ENCODE measurements at regions not wholly inside any gene's neighbourhood (a gene's known extent, or its start where the extent isn't known, plus 50 kb on each side); places are given as distances from the start of the nearest gene placed in this dataset.

GRCh38 chr1:182185842-182186756, 124.6 kb upstream of the ZNF648 start:
- H3K4me2 ChIP-seq (ENCODE audit: insufficient read depth, insufficient read length, low read length), result no peak overlapping the region
- H3K4me1 ChIP-seq (ENCODE audit: insufficient read depth, low read length), result no peaks in the 10 kb centered on the region
- no peaks in the 10 kb centered on the region for H3K36me3 Mint-ChIP-seq (ENCODE audit: insufficient read depth in 1 of 3, low read depth in 3 of 3)
- H4K20me1 ChIP-seq (ENCODE audit: control insufficient read depth, insufficient read depth, insufficient read length), result no peaks in the 10 kb centered on the region
- no peak overlapping the region for H3K18ac ChIP-seq (ENCODE audit: insufficient read length, low read depth, low read length)
- no peak overlapping the region for H2BK20ac ChIP-seq (ENCODE audit: low read depth, low read length, poor library complexity, severe bottlenecking)
- H3K14ac ChIP-seq (ENCODE audit: insufficient read depth, low read length), result no peak overlapping the region
- no peak overlapping the region for H3K56ac ChIP-seq (ENCODE audit: insufficient read length, low read depth, low read length)
- H3K23me2 ChIP-seq (ENCODE audit: insufficient read length, low read depth, low read length, poor library complexity, severe bottlenecking), result no peaks in the 10 kb centered on the region
- H2AFZ ChIP-seq (ENCODE audit: low read length), result no peak overlapping the region
- no peak overlapping the region for H4K91ac ChIP-seq (ENCODE audit: insufficient read length, low read depth, low read length)
- no CpG with 5 or more reads among the region's 2 CpGs for WGBS (ENCODE audit: extremely low coverage, insufficient read length, low lambda C conversion rate)
- TF ChIP-seq CTCF (conservative IDR thresholded peaks at IDR 0.05), result no peak
- no peak overlapping the region for H4K8ac ChIP-seq (replicated peaks; ENCODE audit: insufficient read length, low read depth, low read length)
- H3K4me1 Mint-ChIP-seq, result no peaks in the 10 kb centered on the region
- H3K9me3 ChIP-seq (ENCODE audit: control insufficient read depth, low read depth, low read length), result no peaks in the 10 kb centered on the region
- H3K27me3 Mint-ChIP-seq (ENCODE audit: low read depth), result 0 out of 2 replicates have a peak, but pooled peaks cover 3% of the 10 kb centered on the region
- no peak overlapping the region for H2BK5ac ChIP-seq (ENCODE audit: insufficient read length, low read length)
- H3K9ac ChIP-seq (ENCODE audit: extremely low read depth, insufficient read length, low read length), result no peak overlapping the region
- no peaks in the 10 kb centered on the region for H3K79me1 ChIP-seq (ENCODE audit: insufficient read depth, low read depth, low read length, poor library complexity, severe bottlenecking)
- H2AK5ac ChIP-seq (ENCODE audit: insufficient read length, low read length), result no peak overlapping the region
- no peak for DNase-seq
- no peak overlapping the region for H3K4me3 Mint-ChIP-seq
- no peaks in the 10 kb centered on the region for H3K9me3 Mint-ChIP-seq
- no peak overlapping the region for H4K5ac ChIP-seq (ENCODE audit: insufficient read length, low read depth, low read length)
- no peak overlapping the region for H3K27ac ChIP-seq (ENCODE audit: insufficient read length, low read depth, low read length)
- no peaks in the 10 kb centered on the region for H3K79me2 ChIP-seq (ENCODE audit: insufficient read depth, low read length)
- H3T11ph ChIP-seq (ENCODE audit: low read length), result no peak overlapping the region
- H3K4ac ChIP-seq (ENCODE audit: low read depth, low read length), result no peak overlapping the region
- H3K23ac ChIP-seq (ENCODE audit: insufficient read length, low read depth, low read length), result no peak overlapping the region
- H2BK15ac ChIP-seq (ENCODE audit: low read depth, low read length), result no peak overlapping the region
- no peak overlapping the region; a peak in 1 of 7 replicates for H3K27ac Mint-ChIP-seq
- H2BK120ac ChIP-seq (ENCODE audit: low read depth, low read length, poor library complexity, severe bottlenecking), result no peak overlapping the region
- H2BK12ac ChIP-seq (ENCODE audit: insufficient read length, low read depth, low read length), result no peak overlapping the region
- no peaks in the 10 kb centered on the region for H3K27me3 ChIP-seq (ENCODE audit: insufficient read depth, low read length)

Measured in H9 (cell line).